AG04450 (cell line): ENCODE measurements at regions not wholly inside any gene's neighbourhood (a gene's known extent, or its start where the extent isn't known, plus 50 kb on each side); places are given as distances from the start of the nearest gene placed in this dataset.

Source experiments
- CTCF ChIA-PET: fragments of 300-600, 350-600 bp; formaldehyde crosslinking; extraction: SDS; loops from one replicate; lab custom pipeline; 2022; ENCODE audit warnings: antibody characterized with exemption, inconsistent platforms; lab: Charles Lee
- POLR2A ChIA-PET: fragments of 350-600 bp; formaldehyde crosslinking; extraction: SDS; loops from one replicate; lab custom pipeline; 2021; ENCODE audit warnings: antibody characterized with exemption, inconsistent platforms; lab: Yijun Ruan, JAX
- DNase-seq: peaks from one replicate; pipeline ENCODE4 v3.0.0-alpha.2; 2011; ENCODE audit warnings: low read depth, low spot score
- H3K27ac ChIP-seq: one replicate; pipeline ENCODE4 v1.5.1; 2012; ENCODE audit warnings: low read depth, low read length, control low read depth
- H3K27me3 ChIP-seq: one replicate; pipeline ENCODE4 v1.6.0; 2012; ENCODE audit warnings: low read length; ENCODE audit not compliant: control insufficient read depth, insufficient read depth
- H3K4me3 ChIP-seq: 2 replicates; pipeline ENCODE4 v1.5.1; 2011; ENCODE audit warnings: mild to moderate bottlenecking, low read depth, low read length, control low read depth
- H3K9me3 ChIP-seq: 2 replicates; pipeline ENCODE4 v1.5.1; 2012; ENCODE audit warnings: low read length; ENCODE audit not compliant: control insufficient read depth, insufficient read depth
- TF ChIP-seq, protein P1 (sequence below): IDR thresholded peaks from 2 replicates; pipeline ENCODE4 v1.5.1; 2011; ENCODE audit warnings: low read depth, low read length, control low read depth, inconsistent platforms

DNA sequence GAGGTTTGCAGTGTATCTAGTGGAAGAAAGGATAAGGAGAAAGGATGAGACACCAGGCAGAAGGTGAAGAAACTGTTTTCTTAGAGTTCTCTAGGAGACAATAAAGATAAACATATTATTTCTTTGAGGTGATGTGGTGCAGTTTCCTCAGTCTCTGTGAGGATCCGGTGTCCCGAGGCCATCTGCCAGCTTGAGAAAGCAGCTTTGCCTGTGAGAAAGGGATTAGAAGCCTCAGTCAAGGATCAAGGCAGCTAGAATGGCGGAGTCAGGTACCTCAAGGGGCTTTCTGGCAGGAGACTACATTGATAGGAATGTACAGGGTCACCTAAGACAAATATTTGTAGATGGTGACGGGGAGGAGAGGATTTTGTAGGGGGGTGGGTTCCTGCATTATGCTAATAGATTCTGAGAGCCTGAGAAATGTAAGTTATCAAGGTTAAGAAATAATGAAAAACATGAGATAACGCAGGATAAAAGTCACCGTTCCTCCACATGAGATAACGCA lies 103.9 kb upstream of the MB21D2 start:
- CTCF ChIA-PET = no interaction called here
- DNase-seq = no peak

GRCh38 chr3:193023218-193023617 lies 105.6 kb upstream of the MB21D2 start:
- H3K27ac ChIP-seq = no peak overlapping the region
- DNase-seq = no peak
- TF ChIP-seq, protein P1, sequence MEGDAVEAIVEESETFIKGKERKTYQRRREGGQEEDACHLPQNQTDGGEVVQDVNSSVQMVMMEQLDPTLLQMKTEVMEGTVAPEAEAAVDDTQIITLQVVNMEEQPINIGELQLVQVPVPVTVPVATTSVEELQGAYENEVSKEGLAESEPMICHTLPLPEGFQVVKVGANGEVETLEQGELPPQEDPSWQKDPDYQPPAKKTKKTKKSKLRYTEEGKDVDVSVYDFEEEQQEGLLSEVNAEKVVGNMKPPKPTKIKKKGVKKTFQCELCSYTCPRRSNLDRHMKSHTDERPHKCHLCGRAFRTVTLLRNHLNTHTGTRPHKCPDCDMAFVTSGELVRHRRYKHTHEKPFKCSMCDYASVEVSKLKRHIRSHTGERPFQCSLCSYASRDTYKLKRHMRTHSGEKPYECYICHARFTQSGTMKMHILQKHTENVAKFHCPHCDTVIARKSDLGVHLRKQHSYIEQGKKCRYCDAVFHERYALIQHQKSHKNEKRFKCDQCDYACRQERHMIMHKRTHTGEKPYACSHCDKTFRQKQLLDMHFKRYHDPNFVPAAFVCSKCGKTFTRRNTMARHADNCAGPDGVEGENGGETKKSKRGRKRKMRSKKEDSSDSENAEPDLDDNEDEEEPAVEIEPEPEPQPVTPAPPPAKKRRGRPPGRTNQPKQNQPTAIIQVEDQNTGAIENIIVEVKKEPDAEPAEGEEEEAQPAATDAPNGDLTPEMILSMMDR = no peak
- H3K4me3 ChIP-seq = no peak overlapping the region
- no peaks in the 10 kb centered on the region for H3K27me3 ChIP-seq
- POLR2A ChIA-PET = no interaction called here
- CTCF ChIA-PET = interaction anchor here (2.7 to 3.3 kb wide), 2 partner anchors 18 to 207 kb away, joined by 16 to 21 read pairs; no protein-coding TSS in a partner anchor
- no peaks in the 10 kb centered on the region for H3K9me3 ChIP-seq

More for the DNA sequence above, 103.9 kb upstream of the MB21D2 start:
- Histone ChIP-seq H3K27ac (no peak overlapping the region), H3K27me3 (no peaks in the 10 kb centered on the region), H3K4me3 (no peak overlapping the region), H3K9me3 (no peaks in the 10 kb centered on the region)
- TF ChIP-seq, protein P1 = no peak
- POLR2A ChIA-PET = no interaction called here

GRCh38 chr3:193028258-193028657 lies 110.6 kb upstream of the MB21D2 start:
- TF ChIP-seq, protein P1 = no peak
- Histone ChIP-seq H3K27ac (no peak overlapping the region), H3K27me3 (peaks cover under 1% of the 10 kb centered on the region), H3K4me3 (no peak overlapping the region), H3K9me3 (no peaks in the 10 kb centered on the region)
- ChIA-PET CTCF (interaction anchor here (1.3 to 1.6 kb wide), 2 partner anchors 13 to 215 kb away, joined by 6 to 8 read pairs; no protein-coding TSS in a partner anchor), POLR2A (no interaction called here)
- DNase-seq = no peak

DNA sequence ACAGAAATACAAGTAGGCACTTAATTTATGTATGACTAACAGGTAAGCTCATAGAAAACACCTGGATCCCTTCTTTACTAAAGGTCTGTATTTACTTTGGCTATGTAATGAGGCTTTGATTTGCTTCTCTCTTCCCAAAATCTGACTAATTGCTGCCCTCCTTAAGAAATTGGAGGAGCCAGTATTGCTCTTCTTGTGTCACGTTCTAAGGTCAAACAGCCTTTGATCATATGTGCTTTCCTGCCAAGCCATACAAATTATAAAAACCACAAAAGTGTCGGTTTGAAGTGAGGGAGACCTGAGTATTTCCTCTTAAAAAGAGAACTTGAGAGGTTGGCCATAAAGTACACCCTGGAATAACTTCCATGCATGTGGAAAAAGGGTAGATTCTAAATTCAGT lies 112.1 kb upstream of the MB21D2 start:
- Histone ChIP-seq H3K4me3 (no peak overlapping the region), H3K9me3 (no peaks in the 10 kb centered on the region), H3K27ac (no peak overlapping the region), H3K27me3 (peaks cover 5% of the 10 kb centered on the region)
- TF ChIP-seq, protein P1 = no peak
- ChIA-PET POLR2A (no interaction called here), CTCF (interaction anchor here (1.6 kb wide), 1 partner anchor 11 kb away, joined by 8 read pairs; no protein-coding TSS in a partner anchor)
- no peak for DNase-seq

- ChIA-PET POLR2A (no interaction called here), CTCF (no interaction called here)
- Histone ChIP-seq H3K27me3 (peaks cover 5% of the 10 kb centered on the region), H3K4me3 (no peak overlapping the region), H3K27ac (no peak overlapping the region), H3K9me3 (no peaks in the 10 kb centered on the region)
- DNase-seq = no peak
- TF ChIP-seq, protein P1 = no peak
Measured at GRCh38 chr3:193030276-193030675, 112.6 kb upstream of the MB21D2 start.
